ENCODE measurements at regions not wholly inside any gene's neighbourhood (a gene's known extent, or its start where the extent isn't known, plus 50 kb on each side); places are given as distances from the start of the nearest gene placed in this dataset.

DNA sequence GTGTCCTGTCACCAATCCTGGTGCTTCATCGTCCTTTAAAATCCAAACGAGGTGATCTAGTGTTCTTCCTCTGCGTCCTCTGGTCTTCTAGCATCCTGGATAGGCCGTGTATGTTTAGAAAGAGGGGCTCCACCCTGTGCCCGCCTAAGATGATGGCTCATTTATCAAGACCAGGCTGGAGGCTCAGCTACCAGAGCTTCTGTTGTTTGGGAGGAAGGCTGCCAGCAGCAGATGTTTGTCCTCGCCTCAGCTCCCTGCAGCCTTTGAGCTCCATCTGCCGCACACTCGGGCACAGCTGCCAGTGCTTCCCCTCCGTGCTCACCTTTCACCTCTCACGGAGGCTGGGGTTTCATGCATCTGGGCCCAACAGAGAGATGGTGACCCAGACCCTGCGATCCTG, 954.7 kb upstream of the RBFOX1 start:
- H4K20me1 ChIP-seq (ENCODE audit: control insufficient read depth, extremely low read depth, insufficient read depth, low read length) = no peaks in the 10 kb centered on the region
- no peaks in the 10 kb centered on the region for H3K4me1 ChIP-seq (ENCODE audit: control insufficient read depth, extremely low read depth, insufficient read depth, low read length)
- H3K9me3 ChIP-seq (ENCODE audit: control insufficient read depth, low read depth, low read length) = peaks cover 8% of the 10 kb centered on the region
- H3K9me1 ChIP-seq (ENCODE audit: control insufficient read depth, extremely low read depth, insufficient read depth, low read length) = no peaks in the 10 kb centered on the region
- H3K27ac ChIP-seq (ENCODE audit: control insufficient read depth, insufficient read depth, low read length) = no peak overlapping the region
- FAIRE-seq (no peak), DNase-seq (ENCODE audit: low read depth, low spot score) (no peak)
- no peak overlapping the region for H2AFZ ChIP-seq (ENCODE audit: control insufficient read depth, low read length)
- dilution Hi-C loops (cut with MboI; ENCODE audit: extremely low pct_ligation_motif_present, low sequenced_read_pairs) = no loop called here
- H3K36me3 ChIP-seq (ENCODE audit: control insufficient read depth in 2 of 2, extremely low read depth in 1 of 2, insufficient read depth in 2 of 2, low read length in 2 of 2) = no peaks in the 10 kb centered on the region
- H3K4me3 ChIP-seq (ENCODE audit: control insufficient read depth in 2 of 3, extremely low read depth in 1 of 3, insufficient read depth in 2 of 3, low read depth in 1 of 3, low read length in 3 of 3) = no peak overlapping the region
- no peak overlapping the region for H3K4me2 ChIP-seq (ENCODE audit: control insufficient read depth, extremely low read depth, insufficient read depth, low read depth, low read length)
- no peaks in the 10 kb centered on the region for H3K27me3 ChIP-seq (ENCODE audit: control insufficient read depth, extremely low read depth, insufficient read depth, low read length)
- H3K79me2 ChIP-seq (ENCODE audit: control insufficient read depth, insufficient read depth, low read length) = no peaks in the 10 kb centered on the region
- H3K9ac ChIP-seq (ENCODE audit: control insufficient read depth, extremely low read depth, insufficient read depth, low read length) = no peak overlapping the region
- no peak for TF ChIP-seq EZH2 (IDR thresholded peaks at IDR 0.05; ENCODE audit: low read length)
- TF ChIP-seq, protein P1, sequence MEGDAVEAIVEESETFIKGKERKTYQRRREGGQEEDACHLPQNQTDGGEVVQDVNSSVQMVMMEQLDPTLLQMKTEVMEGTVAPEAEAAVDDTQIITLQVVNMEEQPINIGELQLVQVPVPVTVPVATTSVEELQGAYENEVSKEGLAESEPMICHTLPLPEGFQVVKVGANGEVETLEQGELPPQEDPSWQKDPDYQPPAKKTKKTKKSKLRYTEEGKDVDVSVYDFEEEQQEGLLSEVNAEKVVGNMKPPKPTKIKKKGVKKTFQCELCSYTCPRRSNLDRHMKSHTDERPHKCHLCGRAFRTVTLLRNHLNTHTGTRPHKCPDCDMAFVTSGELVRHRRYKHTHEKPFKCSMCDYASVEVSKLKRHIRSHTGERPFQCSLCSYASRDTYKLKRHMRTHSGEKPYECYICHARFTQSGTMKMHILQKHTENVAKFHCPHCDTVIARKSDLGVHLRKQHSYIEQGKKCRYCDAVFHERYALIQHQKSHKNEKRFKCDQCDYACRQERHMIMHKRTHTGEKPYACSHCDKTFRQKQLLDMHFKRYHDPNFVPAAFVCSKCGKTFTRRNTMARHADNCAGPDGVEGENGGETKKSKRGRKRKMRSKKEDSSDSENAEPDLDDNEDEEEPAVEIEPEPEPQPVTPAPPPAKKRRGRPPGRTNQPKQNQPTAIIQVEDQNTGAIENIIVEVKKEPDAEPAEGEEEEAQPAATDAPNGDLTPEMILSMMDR (optimal IDR thresholded peaks at IDR 0.05 in 1 of 3, IDR thresholded peaks at IDR 0.05 in 1 of 3, conservative IDR thresholded peaks at IDR 0.05 in 1 of 3; ENCODE audit: extremely low read depth in 1 of 3, insufficient read depth in 2 of 3, low read length in 3 of 3) = no peak

DNA sequence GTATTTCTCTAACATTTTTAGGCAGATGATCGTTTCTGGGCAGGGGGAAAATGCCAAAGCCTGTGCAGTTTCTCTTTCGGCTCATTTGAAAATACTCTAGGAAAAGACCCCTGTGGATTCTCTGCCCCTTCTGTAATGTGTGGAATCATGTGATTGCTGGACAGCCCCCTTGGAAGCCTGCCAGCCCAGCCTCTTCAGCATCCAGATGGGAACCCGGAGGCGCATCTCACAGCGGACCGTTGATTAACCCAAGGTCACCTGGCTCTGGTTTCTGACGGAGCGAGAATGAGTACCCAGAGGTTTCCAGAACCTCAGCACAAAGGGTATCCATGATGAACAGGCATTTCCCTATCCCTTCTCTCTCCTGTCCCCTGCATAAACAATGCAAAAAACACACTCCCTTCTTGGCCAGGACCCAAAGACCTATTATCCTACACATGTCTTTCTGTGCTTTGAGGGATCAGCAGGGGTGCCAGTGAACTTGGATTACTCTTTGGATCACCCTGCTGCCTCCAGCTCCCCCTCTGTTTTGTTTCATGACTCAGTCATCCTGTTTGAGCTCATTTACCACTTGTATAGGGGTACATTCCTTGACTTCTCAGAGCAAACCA, 957.1 kb upstream of the RBFOX1 start:
- Histone ChIP-seq H3K27ac (ENCODE audit: control insufficient read depth, insufficient read depth, low read length) (no peak overlapping the region), H3K36me3 (ENCODE audit: control insufficient read depth in 2 of 2, extremely low read depth in 1 of 2, insufficient read depth in 2 of 2, low read length in 2 of 2) (no peaks in the 10 kb centered on the region), H4K20me1 (ENCODE audit: control insufficient read depth, extremely low read depth, insufficient read depth, low read length) (no peaks in the 10 kb centered on the region), H3K27me3 (ENCODE audit: control insufficient read depth, extremely low read depth, insufficient read depth, low read length) (no peaks in the 10 kb centered on the region), H3K4me3 (ENCODE audit: control insufficient read depth in 2 of 3, extremely low read depth in 1 of 3, insufficient read depth in 2 of 3, low read depth in 1 of 3, low read length in 3 of 3) (no peak overlapping the region), H2AFZ (ENCODE audit: control insufficient read depth, low read length) (no peak overlapping the region), H3K9me1 (ENCODE audit: control insufficient read depth, extremely low read depth, insufficient read depth, low read length) (no peaks in the 10 kb centered on the region), H3K79me2 (ENCODE audit: control insufficient read depth, insufficient read depth, low read length) (no peaks in the 10 kb centered on the region), H3K9me3 (ENCODE audit: control insufficient read depth, low read depth, low read length) (peaks cover 8% of the 10 kb centered on the region), H3K4me2 (ENCODE audit: control insufficient read depth, extremely low read depth, insufficient read depth, low read depth, low read length) (no peak overlapping the region), H3K9ac (ENCODE audit: control insufficient read depth, extremely low read depth, insufficient read depth, low read length) (no peak overlapping the region), H3K4me1 (ENCODE audit: control insufficient read depth, extremely low read depth, insufficient read depth, low read length) (no peaks in the 10 kb centered on the region)
- TF ChIP-seq, protein P1 (optimal IDR thresholded peaks at IDR 0.05 in 1 of 3, IDR thresholded peaks at IDR 0.05 in 1 of 3, conservative IDR thresholded peaks at IDR 0.05 in 1 of 3; ENCODE audit: extremely low read depth in 1 of 3, insufficient read depth in 2 of 3, low read length in 3 of 3) = no peak
- no peak for TF ChIP-seq EZH2 (IDR thresholded peaks at IDR 0.05; ENCODE audit: low read length)
- dilution Hi-C loops (cut with MboI; ENCODE audit: extremely low pct_ligation_motif_present, low sequenced_read_pairs) = no loop called here
- DNase-seq (ENCODE audit: low read depth, low spot score) = no peak
- no peak for FAIRE-seq

All from keratinocyte (primary cell).